Occipital lobe (tissue), 1 donor: ENCODE measurements at regions not wholly inside any gene's neighbourhood (a gene's known extent, or its start where the extent isn't known, plus 50 kb on each side); places are given as distances from the start of the nearest gene placed in this dataset.
"Not testable (repeated sequence)": the region's sequence is repeated elsewhere in the genome, so short reads cannot be mapped to it uniquely, and the experiment has no call there.

Experiments
- DNase-seq: peaks from one replicate; lab custom pipeline; 2025; lab: John Stamatoyannopoulos, UW

GRCh38 chr14:37842106-37842505 lies 246.7 kb downstream of the TTC6 start:
- no peak for DNase-seq

DNA sequence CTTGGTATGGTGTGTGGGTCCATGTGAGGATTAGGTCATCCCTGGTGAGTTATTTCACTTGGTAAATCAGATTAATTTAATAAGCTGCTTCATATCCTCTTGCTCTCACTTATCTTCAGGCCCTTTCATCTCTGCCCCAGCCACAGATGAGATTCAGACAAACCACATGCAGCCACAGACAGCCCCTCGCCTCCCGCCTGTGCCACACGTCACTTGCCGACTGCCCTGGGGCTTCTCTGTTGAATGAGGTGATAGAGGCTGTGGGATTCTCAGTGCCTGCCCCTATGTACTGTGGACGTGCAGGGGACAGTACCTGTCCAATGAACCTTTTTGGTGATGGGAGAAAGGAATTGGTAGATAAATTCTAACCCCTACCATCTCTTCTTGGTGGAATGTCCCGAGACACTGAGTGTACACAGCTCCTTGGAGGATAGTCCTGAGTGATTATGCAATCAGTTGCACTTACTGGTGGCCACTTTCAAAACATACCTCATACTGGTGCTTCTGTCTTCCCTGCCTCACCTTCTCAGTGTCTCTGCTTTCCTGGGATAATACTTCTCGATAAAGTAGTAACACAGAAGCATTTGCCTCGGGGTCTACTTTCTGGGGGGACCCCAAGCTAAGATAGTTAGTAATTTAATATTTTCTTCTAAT lies 248.7 kb downstream of the TTC6 start:
- DNase-seq = no peak

DNA sequence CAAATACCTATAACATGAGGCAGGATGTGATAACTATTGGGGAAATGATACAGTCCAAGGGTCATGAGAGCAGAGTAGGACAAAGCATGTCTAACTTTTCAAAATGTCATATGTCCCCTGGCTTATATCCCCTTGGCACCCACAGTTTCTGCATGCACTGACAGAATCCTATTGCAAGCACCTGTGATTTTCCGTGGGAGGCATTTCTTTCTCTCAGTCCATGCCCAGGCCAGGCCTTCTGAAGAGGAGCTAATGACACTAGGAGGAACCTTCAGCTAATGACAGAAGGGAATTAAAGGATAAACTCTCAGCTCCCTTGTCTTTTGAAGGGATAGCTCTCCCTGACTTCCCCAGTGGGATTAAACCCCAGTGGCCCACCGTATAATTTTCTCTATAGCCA lies 249.2 kb downstream of the TTC6 start:
- no peak for DNase-seq

GRCh38 chr14:37848985-37849621 lies 253.7 kb downstream of the TTC6 start:
- no peak for DNase-seq

- DNase-seq = no peak
These were observed 255.6 kb downstream of the TTC6 start for GRCh38 chr14:37851054-37851453.

GRCh38 chr14:37855871-37856270 lies 260.4 kb downstream of the TTC6 start:
- no peak for DNase-seq

GRCh38 chr14:37857774-37858266 lies 262.4 kb downstream of the TTC6 start:
- DNase-seq = no peak

- DNase-seq = no peak
These were observed 263.3 kb downstream of the TTC6 start for GRCh38 chr14:37858733-37859132.

GRCh38 chr14:37859177-37859576 lies 263.7 kb downstream of the TTC6 start:
- no peak for DNase-seq

DNA sequence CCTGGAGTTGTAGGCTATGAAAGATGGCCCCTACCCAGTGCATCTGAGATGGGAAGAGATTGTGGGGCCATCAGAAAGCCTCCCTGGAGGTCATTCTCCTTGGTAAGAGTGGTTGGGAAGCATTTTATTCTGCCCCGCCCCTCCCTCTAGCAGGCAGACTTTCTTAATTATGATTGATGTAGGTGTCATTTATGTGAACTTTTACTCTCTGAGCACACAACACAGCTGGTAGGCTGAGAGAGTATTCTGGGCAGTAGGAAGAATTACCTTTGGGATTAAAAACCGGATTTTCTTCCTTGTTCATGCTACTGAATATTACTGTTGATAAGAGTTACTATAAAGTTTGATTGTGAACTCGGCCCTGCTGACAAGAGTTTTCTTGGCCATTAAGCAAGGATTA lies 266.8 kb downstream of the TTC6 start:
- DNase-seq = no peak

GRCh38 chr14:37864128-37864527 lies 268.7 kb downstream of the TTC6 start:
- DNase-seq = no peak

GRCh38 chr14:37864861-37865718 lies 269.7 kb downstream of the TTC6 start:
- peak; percentile 61 for DNase-seq

DNA sequence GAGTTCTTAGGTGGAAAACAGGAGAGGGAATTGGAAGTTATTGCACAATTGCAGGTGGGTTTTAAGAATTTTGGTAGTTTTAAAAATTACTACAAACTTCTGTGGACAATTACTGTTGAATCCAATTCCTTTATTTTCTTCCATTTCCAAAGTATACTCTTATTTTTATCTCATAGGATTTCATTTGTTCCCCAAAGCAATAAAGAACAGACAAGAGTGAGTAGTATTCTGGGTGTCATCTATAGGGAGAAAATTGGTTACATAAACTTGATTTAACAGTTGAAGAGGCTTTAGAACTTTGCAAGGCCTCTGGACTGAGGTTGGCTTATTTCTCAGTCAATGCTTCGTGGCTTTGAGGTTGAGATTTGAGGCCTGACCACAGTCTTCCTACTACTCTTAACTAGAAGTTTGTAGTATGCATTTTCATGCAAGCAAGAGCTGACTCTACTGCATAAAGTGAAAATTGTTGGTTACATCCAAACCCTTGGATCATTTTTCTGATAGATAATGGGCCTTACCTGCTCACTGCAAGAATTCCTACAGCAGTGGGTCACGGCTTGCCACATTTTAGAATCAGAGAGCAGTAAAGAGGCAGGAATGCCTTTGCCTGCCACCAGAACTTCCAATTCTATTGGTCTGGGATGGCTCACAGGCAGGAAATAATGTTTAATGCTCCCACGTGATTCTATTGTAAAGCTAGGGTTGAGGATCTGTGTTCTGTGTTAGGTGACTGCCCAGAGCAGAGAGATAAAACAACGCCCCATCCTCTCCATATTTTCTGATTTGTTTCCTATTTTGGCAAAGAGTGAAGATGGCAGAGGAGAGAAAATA lies 270.5 kb downstream of the TTC6 start:
- DNase-seq = no peak

DNA sequence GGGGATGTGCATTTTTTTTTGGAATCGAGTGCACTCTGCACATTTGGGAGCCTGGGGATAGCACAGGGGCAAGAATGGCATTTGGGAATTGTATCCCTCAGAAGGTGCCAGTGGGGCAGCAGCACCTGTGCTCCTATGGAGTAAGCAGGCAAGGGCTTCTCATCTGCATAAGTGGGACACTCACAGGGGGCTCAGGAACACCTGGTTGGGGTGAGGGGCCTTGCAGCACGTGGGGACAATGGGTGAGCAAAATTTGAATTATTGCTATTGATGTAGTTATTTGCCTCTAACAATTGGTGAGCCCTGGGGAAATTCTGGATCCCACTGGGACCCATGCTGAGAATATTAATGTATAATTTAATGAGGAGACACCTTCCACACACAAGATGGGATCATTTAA lies 274.2 kb downstream of the TTC6 start:
- DNase-seq = no peak

DNA sequence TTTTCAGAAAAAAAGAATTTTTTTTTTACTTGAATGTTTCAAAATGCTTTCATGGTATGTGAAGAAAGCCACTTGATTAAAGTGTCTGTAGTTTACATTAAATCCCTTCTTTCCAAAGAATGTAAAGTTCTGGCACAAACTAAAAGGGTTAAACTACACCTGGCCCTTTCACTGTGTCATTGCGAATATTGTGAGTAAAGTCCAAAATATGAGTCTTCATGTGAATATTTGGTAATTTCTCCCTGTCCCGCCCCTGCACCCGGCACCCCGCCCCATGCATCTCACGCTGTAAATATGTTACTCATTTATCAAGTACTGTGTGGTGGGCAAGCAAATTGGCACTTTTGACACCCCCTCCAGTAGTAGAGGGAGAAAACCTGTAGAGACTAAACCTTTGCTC lies 274.7 kb downstream of the TTC6 start:
- DNase-seq = no peak

GRCh38 chr14:37870632-37871346 lies 275.4 kb downstream of the TTC6 start:
- DNase-seq = no peak

DNA sequence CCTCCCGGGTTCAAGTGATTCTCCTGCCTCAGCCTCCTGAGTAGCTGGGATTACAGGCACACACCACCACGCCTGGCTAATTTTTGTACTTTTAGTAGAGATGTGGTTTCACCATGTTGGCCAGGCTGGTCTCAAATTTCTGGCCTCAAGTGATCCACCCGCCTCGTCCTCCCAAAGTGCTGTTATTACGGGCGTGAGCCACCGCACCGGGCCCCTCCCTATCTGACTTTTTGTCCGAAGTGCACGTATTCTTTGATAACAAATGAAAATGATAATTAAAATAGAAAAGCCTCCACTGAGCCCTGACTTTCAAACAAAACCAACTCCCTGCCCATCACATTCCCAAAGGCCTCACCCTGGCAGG lies 278.6 kb downstream of the TTC6 start:
- DNase-seq = not testable (repeated sequence)

DNA sequence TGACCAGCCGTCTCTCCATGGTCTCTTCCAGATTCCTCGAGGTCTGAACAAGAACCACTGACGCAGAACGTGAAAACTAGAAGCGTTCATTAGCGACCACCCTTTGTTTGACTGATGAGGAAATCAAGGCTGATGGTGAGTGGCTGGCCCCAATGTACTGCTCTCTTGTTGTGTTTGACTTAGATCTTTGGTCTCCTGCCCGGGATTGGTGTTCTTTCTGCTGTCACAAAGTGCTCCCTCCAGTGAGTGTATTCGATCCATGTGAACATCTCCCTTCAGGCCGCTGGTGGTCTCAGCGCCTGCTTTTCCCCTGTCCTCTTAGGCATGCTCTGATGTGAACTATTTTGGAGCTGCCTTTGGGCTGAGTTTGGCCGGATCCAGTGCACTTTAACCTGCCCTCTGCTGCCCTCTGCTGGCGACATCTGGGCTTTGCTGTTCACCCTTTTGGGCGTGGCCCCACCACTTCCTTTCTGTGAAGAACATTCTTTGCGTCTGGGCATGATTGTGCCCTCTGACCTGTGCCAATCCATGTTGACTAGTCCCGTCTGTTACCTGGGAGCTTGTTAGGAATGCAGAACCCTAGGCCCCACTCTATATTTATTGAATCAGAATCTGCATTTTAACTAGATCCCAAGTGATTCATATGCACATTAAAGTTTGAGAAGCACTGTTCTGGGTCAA lies 279.1 kb downstream of the TTC6 start:
- peak; percentile 12 for DNase-seq

- no peak for DNase-seq
These were observed 292.8 kb downstream of the TTC6 start for GRCh38 chr14:37888234-37888633.

DNA sequence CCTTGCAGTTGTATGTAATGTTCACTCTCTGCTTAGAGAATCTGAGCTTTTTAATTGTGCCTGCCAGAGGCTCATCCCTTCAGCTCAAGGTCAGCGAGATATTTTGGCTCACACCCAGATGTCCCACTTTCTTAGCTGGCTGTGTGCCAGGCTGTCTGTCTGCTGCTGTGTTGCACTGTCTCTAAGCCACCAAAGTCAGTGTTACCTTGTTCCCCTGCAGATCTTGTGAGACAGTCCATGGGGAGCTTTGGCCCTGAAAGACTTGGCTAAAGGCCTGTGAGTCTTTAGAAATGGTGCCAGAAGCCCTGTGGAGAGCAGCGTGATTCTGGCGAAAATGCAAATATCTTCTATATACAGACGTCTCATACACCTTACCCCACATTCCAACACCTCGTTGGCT lies 293.7 kb downstream of the TTC6 start:
- DNase-seq = no peak
